ENCODE measurements at regions not wholly inside any gene's neighbourhood (a gene's known extent, or its start where the extent isn't known, plus 50 kb on each side); places are given as distances from the start of the nearest gene placed in this dataset.

- Histone ChIP-seq H3K79me2 (ENCODE audit: control insufficient read depth, insufficient read depth, low read length) (no peaks in the 10 kb centered on the region), H3K27me3 (ENCODE audit: control insufficient read depth, extremely low read depth, insufficient read depth, low read length) (no peaks in the 10 kb centered on the region), H4K20me1 (ENCODE audit: control insufficient read depth, extremely low read depth, insufficient read depth, low read length) (no peaks in the 10 kb centered on the region), H3K36me3 (ENCODE audit: control insufficient read depth in 2 of 2, extremely low read depth in 1 of 2, insufficient read depth in 2 of 2, low read length in 2 of 2) (no peaks in the 10 kb centered on the region), H3K9me3 (ENCODE audit: control insufficient read depth, low read depth, low read length) (no peaks in the 10 kb centered on the region), H3K27ac (ENCODE audit: control insufficient read depth, insufficient read depth, low read length) (no peak overlapping the region), H3K9me1 (ENCODE audit: control insufficient read depth, extremely low read depth, insufficient read depth, low read length) (no peaks in the 10 kb centered on the region), H2AFZ (ENCODE audit: control insufficient read depth, low read length) (no peak overlapping the region), H3K4me2 (ENCODE audit: control insufficient read depth, extremely low read depth, insufficient read depth, low read depth, low read length) (no peak overlapping the region), H3K9ac (ENCODE audit: control insufficient read depth, extremely low read depth, insufficient read depth, low read length) (no peak overlapping the region), H3K4me1 (ENCODE audit: control insufficient read depth, extremely low read depth, insufficient read depth, low read length) (peaks cover 34% of the 10 kb centered on the region), H3K4me3 (ENCODE audit: control insufficient read depth in 2 of 3, extremely low read depth in 1 of 3, insufficient read depth in 2 of 3, low read depth in 1 of 3, low read length in 3 of 3) (no peak overlapping the region)
- no peak for TF ChIP-seq EZH2 (IDR thresholded peaks at IDR 0.05; ENCODE audit: low read length)
- no peak for TF ChIP-seq CTCF (optimal IDR thresholded peaks at IDR 0.05 in 1 of 3, IDR thresholded peaks at IDR 0.05 in 1 of 3, conservative IDR thresholded peaks at IDR 0.05 in 1 of 3; ENCODE audit: extremely low read depth in 1 of 3, insufficient read depth in 2 of 3, low read length in 3 of 3)
- no peak for FAIRE-seq
- DNase-seq (ENCODE audit: low read depth, low spot score): no peak
- dilution Hi-C loops (cut with MboI; ENCODE audit: extremely low pct_ligation_motif_present, low sequenced_read_pairs): no loop called here
Observed at GRCh38 chr12:89239534-89239933, 112.8 kb downstream of the DUSP6 start.

GRCh38 chr12:89238593-89238992 lies 113.7 kb downstream of the DUSP6 start:
- Histone ChIP-seq H3K4me1 (ENCODE audit: control insufficient read depth, extremely low read depth, insufficient read depth, low read length) (peaks cover 25% of the 10 kb centered on the region), H3K27ac (ENCODE audit: control insufficient read depth, insufficient read depth, low read length) (no peak overlapping the region), H3K9ac (ENCODE audit: control insufficient read depth, extremely low read depth, insufficient read depth, low read length) (no peak overlapping the region), H2AFZ (ENCODE audit: control insufficient read depth, low read length) (no peak overlapping the region), H4K20me1 (ENCODE audit: control insufficient read depth, extremely low read depth, insufficient read depth, low read length) (no peaks in the 10 kb centered on the region), H3K4me2 (ENCODE audit: control insufficient read depth, extremely low read depth, insufficient read depth, low read depth, low read length) (no peak overlapping the region), H3K27me3 (ENCODE audit: control insufficient read depth, extremely low read depth, insufficient read depth, low read length) (no peaks in the 10 kb centered on the region), H3K79me2 (ENCODE audit: control insufficient read depth, insufficient read depth, low read length) (no peaks in the 10 kb centered on the region), H3K36me3 (ENCODE audit: control insufficient read depth in 2 of 2, extremely low read depth in 1 of 2, insufficient read depth in 2 of 2, low read length in 2 of 2) (no peaks in the 10 kb centered on the region), H3K9me3 (ENCODE audit: control insufficient read depth, low read depth, low read length) (no peaks in the 10 kb centered on the region), H3K4me3 (ENCODE audit: control insufficient read depth in 2 of 3, extremely low read depth in 1 of 3, insufficient read depth in 2 of 3, low read depth in 1 of 3, low read length in 3 of 3) (no peak overlapping the region), H3K9me1 (ENCODE audit: control insufficient read depth, extremely low read depth, insufficient read depth, low read length) (no peaks in the 10 kb centered on the region)
- TF ChIP-seq CTCF (optimal IDR thresholded peaks at IDR 0.05 in 1 of 3, IDR thresholded peaks at IDR 0.05 in 1 of 3, conservative IDR thresholded peaks at IDR 0.05 in 1 of 3; ENCODE audit: extremely low read depth in 1 of 3, insufficient read depth in 2 of 3, low read length in 3 of 3) (no peak), EZH2 (IDR thresholded peaks at IDR 0.05; ENCODE audit: low read length) (no peak)
- dilution Hi-C loops (cut with MboI; ENCODE audit: extremely low pct_ligation_motif_present, low sequenced_read_pairs): no loop called here
- DNase-seq (ENCODE audit: low read depth, low spot score) (no peak), FAIRE-seq (no peak)
